ENCODE measurements at regions not wholly inside any gene's neighbourhood (a gene's known extent, or its start where the extent isn't known, plus 50 kb on each side); places are given as distances from the start of the nearest gene placed in this dataset.
"Not testable (repeated sequence)": the region's sequence is repeated elsewhere in the genome, so short reads cannot be mapped to it uniquely, and the experiment has no call there.

- no peak for DNase-seq (ENCODE audit: low read depth)
These were observed 775.3 kb upstream of the POM121L12 start for GRCh38 chr7:52260046-52260665.

GRCh38 chr7:52257890-52258289 lies 777.5 kb upstream of the POM121L12 start:
- no peak for DNase-seq (ENCODE audit: low read depth)

- DNase-seq (ENCODE audit: low read depth) = no peak
These were observed 780.9 kb upstream of the POM121L12 start for GRCh38 chr7:52254396-52255010.

- no peak for DNase-seq (ENCODE audit: low read depth)
These were observed 781.5 kb upstream of the POM121L12 start for GRCh38 chr7:52253953-52254352.

GRCh38 chr7:52249741-52250140 lies 785.7 kb upstream of the POM121L12 start:
- no peak for DNase-seq (ENCODE audit: low read depth)

- no peak for DNase-seq (ENCODE audit: low read depth)
These were observed 787.9 kb upstream of the POM121L12 start for GRCh38 chr7:52247518-52247917.

- DNase-seq (ENCODE audit: low read depth) = no peak
These were observed 791.7 kb upstream of the POM121L12 start for GRCh38 chr7:52243685-52244084.

- no peak for DNase-seq (ENCODE audit: low read depth)
These were observed 802.2 kb upstream of the POM121L12 start for GRCh38 chr7:52233248-52233647.

GRCh38 chr7:52211930-52212329 lies 823.5 kb upstream of the POM121L12 start:
- no peak for DNase-seq (ENCODE audit: low read depth)

GRCh38 chr7:52209614-52210013 lies 825.8 kb upstream of the POM121L12 start:
- no peak for DNase-seq (ENCODE audit: low read depth)

- no peak for DNase-seq (ENCODE audit: low read depth)
These were observed 838.2 kb upstream of the POM121L12 start for GRCh38 chr7:52197221-52197620.

GRCh38 chr7:52195664-52196063 lies 839.8 kb upstream of the POM121L12 start:
- DNase-seq (ENCODE audit: low read depth) = no peak

GRCh38 chr7:52189153-52189778 lies 846.2 kb upstream of the POM121L12 start:
- DNase-seq (ENCODE audit: low read depth) = no peak

- no peak for DNase-seq (ENCODE audit: low read depth)
These were observed 851.3 kb upstream of the POM121L12 start for GRCh38 chr7:52184006-52184703.

- no peak for DNase-seq (ENCODE audit: low read depth)
These were observed 855.5 kb upstream of the POM121L12 start for GRCh38 chr7:52179934-52180333.

- no peak for DNase-seq (ENCODE audit: low read depth)
These were observed 851.5 kb upstream of the COBL start for GRCh38 chr7:52168085-52168484.

- DNase-seq (ENCODE audit: low read depth) = no peak
These were observed 846.7 kb upstream of the COBL start for GRCh38 chr7:52163311-52163710.

- no peak for DNase-seq (ENCODE audit: low read depth)
These were observed 844.9 kb upstream of the COBL start for GRCh38 chr7:52161483-52161882.

- DNase-seq (ENCODE audit: low read depth) = not testable (repeated sequence)
These were observed 842.8 kb upstream of the COBL start for GRCh38 chr7:52159421-52159820.

GRCh38 chr7:52154382-52154781 lies 837.8 kb upstream of the COBL start:
- DNase-seq (ENCODE audit: low read depth) = no peak

GRCh38 chr7:52151559-52151958 lies 835.0 kb upstream of the COBL start:
- DNase-seq (ENCODE audit: low read depth) = no peak

GRCh38 chr7:52150952-52151351 lies 834.3 kb upstream of the COBL start:
- DNase-seq (ENCODE audit: low read depth) = no peak

All from stimulated activated CD8-positive, alpha-beta memory T cell treated with anti-CD3 and anti-CD28 coated beads, Interleukin-12 subunit alpha, Interleukin-12 subunit beta, amount 100 ng/mL, for 1 hour (primary cell).